Parathyroid adenoma (tissue), 2 donors: ENCODE measurements at regions not wholly inside any gene's neighbourhood (a gene's known extent, or its start where the extent isn't known, plus 50 kb on each side); places are given as distances from the start of the nearest gene placed in this dataset.

ENCODE experiments used
- H2AFZ ChIP-seq: fragments of 300-600 bp; sonication (generic); one replicate; pipeline ENCODE4 v1.7.0; 2017; ENCODE audit warnings: antibody characterized with exemption, mild to moderate bottlenecking
- H3K27ac ChIP-seq: fragments of 300-600 bp; sonication (generic); one replicate; pipeline ENCODE4 v1.7.0; 2017
- H3K27me3 ChIP-seq: fragments of 300-600 bp; sonication (generic); one replicate; pipeline ENCODE4 v1.7.0; 2017; ENCODE audit warnings: low read length; ENCODE audit not compliant: control insufficient read depth, insufficient read depth
- H3K36me3 ChIP-seq: fragments of 300-600 bp; sonication (generic); one replicate; pipeline ENCODE4 v1.7.0; 2017; ENCODE audit warnings: low read length; ENCODE audit not compliant: control insufficient read depth, insufficient read depth
- H3K4me1 ChIP-seq: fragments of 300-600 bp; sonication (generic); one replicate; pipeline ENCODE4 v1.7.0; 2017; ENCODE audit warnings: control low read depth
- H3K4me2 ChIP-seq: fragments of 300-600 bp; sonication (generic); one replicate; pipeline ENCODE4 v1.7.0; 2017; ENCODE audit warnings: low read length
- H3K4me3 ChIP-seq: fragments of 300-600 bp; sonication (generic); one replicate; pipeline ENCODE4 v1.7.0; 2017; ENCODE audit warnings: low read depth, low read length
- H3K79me2 ChIP-seq: fragments of 300-600 bp; sonication (generic); one replicate; pipeline ENCODE4 v1.7.0; 2017; ENCODE audit warnings: control low read depth
- H3K9ac ChIP-seq: fragments of 300-600 bp; sonication (generic); one replicate; pipeline ENCODE4 v1.7.0; 2017; ENCODE audit warnings: mild to moderate bottlenecking
- H3K9me3 ChIP-seq: fragments of 300-600 bp; sonication (generic); one replicate; pipeline ENCODE4 v1.7.0; 2017; ENCODE audit warnings: low read length; ENCODE audit not compliant: control insufficient read depth
- CTCF ChIP-seq: fragments of 300-600 bp; sonication (generic); IDR thresholded peaks from one replicate; pipeline ENCODE4 v1.7.0; 2017; ENCODE audit warnings: antibody characterized with exemption, mild to moderate bottlenecking
- donor health status: primary hyperparathyroidism.

GRCh38 chr1:168427051-168427450, 116.7 kb downstream of the XCL2 start:
- Histone ChIP-seq H3K79me2 (no peaks in the 10 kb centered on the region), H3K36me3 (no peaks in the 10 kb centered on the region), H3K4me1 (no peaks in the 10 kb centered on the region), H2AFZ (no peak overlapping the region), H3K9me3 (no peaks in the 10 kb centered on the region), H3K4me2 (no peak overlapping the region), H3K27ac (no peak overlapping the region), H3K4me3 (no peak overlapping the region), H3K27me3 (no peaks in the 10 kb centered on the region), H3K9ac (no peak overlapping the region)
- TF ChIP-seq CTCF = no peak

GRCh38 chr1:168424281-168424680, 119.5 kb downstream of the XCL2 start:
- TF ChIP-seq CTCF = no peak
- Histone ChIP-seq H3K9me3 (no peaks in the 10 kb centered on the region), H2AFZ (no peak overlapping the region), H3K9ac (no peak overlapping the region), H3K4me3 (no peak overlapping the region), H3K36me3 (no peaks in the 10 kb centered on the region), H3K27me3 (no peaks in the 10 kb centered on the region), H3K27ac (no peak overlapping the region), H3K4me2 (no peak overlapping the region), H3K79me2 (no peaks in the 10 kb centered on the region), H3K4me1 (no peaks in the 10 kb centered on the region)

- Histone ChIP-seq H3K4me1 (no peaks in the 10 kb centered on the region), H3K9ac (no peak overlapping the region), H3K4me2 (no peak overlapping the region), H3K79me2 (no peaks in the 10 kb centered on the region), H3K36me3 (no peaks in the 10 kb centered on the region), H3K27ac (no peak overlapping the region), H3K27me3 (no peaks in the 10 kb centered on the region), H2AFZ (no peak overlapping the region), H3K4me3 (no peak overlapping the region), H3K9me3 (no peaks in the 10 kb centered on the region)
- TF ChIP-seq CTCF = no peak
These were observed 121.5 kb downstream of the XCL2 start for GRCh38 chr1:168422203-168422847.

GRCh38 chr1:168421399-168422004, 122.3 kb downstream of the XCL2 start:
- H3K36me3 ChIP-seq = no peaks in the 10 kb centered on the region
- H3K27me3 ChIP-seq = no peaks in the 10 kb centered on the region
- no peak overlapping the region for H3K4me2 ChIP-seq
- H3K9me3 ChIP-seq = no peaks in the 10 kb centered on the region
- H2AFZ ChIP-seq = no peak overlapping the region
- no peak overlapping the region for H3K27ac ChIP-seq
- no peaks in the 10 kb centered on the region for H3K4me1 ChIP-seq
- TF ChIP-seq CTCF = no peak
- H3K9ac ChIP-seq = no peak overlapping the region
- H3K79me2 ChIP-seq = no peaks in the 10 kb centered on the region
- H3K4me3 ChIP-seq = no peak overlapping the region

GRCh38 chr1:168420177-168420576, 123.6 kb downstream of the XCL2 start:
- no peak overlapping the region for H3K4me2 ChIP-seq
- H3K4me1 ChIP-seq = no peaks in the 10 kb centered on the region
- H3K27ac ChIP-seq = no peak overlapping the region
- no peak overlapping the region for H3K9ac ChIP-seq
- no peak overlapping the region for H3K4me3 ChIP-seq
- H3K27me3 ChIP-seq = no peaks in the 10 kb centered on the region
- no peaks in the 10 kb centered on the region for H3K79me2 ChIP-seq
- no peaks in the 10 kb centered on the region for H3K9me3 ChIP-seq
- TF ChIP-seq CTCF = no peak
- no peak overlapping the region for H2AFZ ChIP-seq
- H3K36me3 ChIP-seq = no peaks in the 10 kb centered on the region
